IMR-90 (cell line): ENCODE measurements at regions not wholly inside any gene's neighbourhood (a gene's known extent, or its start where the extent isn't known, plus 50 kb on each side); places are given as distances from the start of the nearest gene placed in this dataset.

Source experiments
- BHLHE40 ChIP-seq: fragments of 150-350 bp; IDR thresholded peaks from 2 replicates; pipeline ENCODE4 v1.6.1; 2016; ENCODE audit warnings: mild to moderate bottlenecking, low read depth, low read length
- CTCF ChIP-seq: conservative IDR thresholded peaks from 2 replicates; pipeline ENCODE4 v1.5.1; 2012; ENCODE audit warnings: mild to moderate bottlenecking, low read depth, low read length, improper control_type of control experiment
- FOS ChIP-seq: fragments of 150-350 bp; IDR thresholded peaks from 2 replicates; pipeline ENCODE4 v1.6.1; 2016; ENCODE audit warnings: low read depth, low read length
- MXI1 ChIP-seq: IDR thresholded peaks from 2 replicates; pipeline ENCODE4 v1.6.1; 2012; ENCODE audit warnings: low read depth, mild to moderate bottlenecking, low read length, moderate library complexity, borderline replicate concordance
- POLR2A ChIP-seq: IDR thresholded peaks from 2 replicates; pipeline ENCODE4 v1.6.1; 2012; ENCODE audit warnings: mild to moderate bottlenecking, low read depth, low read length
- RAD21 ChIP-seq: IDR thresholded peaks from 2 replicates; pipeline ENCODE4 v1.6.1; 2012; ENCODE audit warnings: low read length, improper control_type of control experiment
- RCOR1 ChIP-seq: IDR thresholded peaks from 2 replicates; pipeline ENCODE4 v1.6.1; 2012; ENCODE audit warnings: mild to moderate bottlenecking, low read length, improper control_type of control experiment; ENCODE audit not compliant: insufficient replicate concordance
- RFX5 ChIP-seq: IDR thresholded peaks from 2 replicates; pipeline ENCODE4 v1.8.0; 2012; ENCODE audit warnings: low read depth, mild to moderate bottlenecking, low read length, moderate library complexity
- SMC3 ChIP-seq: fragments of 150-350 bp; IDR thresholded peaks from 2 replicates; pipeline ENCODE4 v1.6.1; 2016; ENCODE audit warnings: low read depth, mild to moderate bottlenecking, antibody characterized with exemption, low read length, moderate library complexity
- USF2 ChIP-seq: fragments of 150-350 bp; IDR thresholded peaks from 2 replicates; pipeline ENCODE4 v1.6.1; 2017; ENCODE audit warnings: mild to moderate bottlenecking, antibody characterized with exemption, low read length, low read depth

GRCh38 chr2:139720056-139720455, 939.9 kb upstream of the NXPH2 start:
- TF ChIP-seq POLR2A (no peak), CTCF (no peak), RFX5 (no peak), MXI1 (no peak), FOS (no peak), RCOR1 (no peak), RAD21 (no peak), BHLHE40 (no peak), USF2 (no peak), SMC3 (no peak)
